Right lung (tissue), 2 donors: ENCODE measurements at regions not wholly inside any gene's neighbourhood (a gene's known extent, or its start where the extent isn't known, plus 50 kb on each side); places are given as distances from the start of the nearest gene placed in this dataset.
A peak's percentile ranks its signal among the peaks of the same experiment; 100 is the strongest.

ENCODE experiments used
- DNase-seq, 2 donors: peaks; one replicate each; pipeline ENCODE4 v3.0.0-alpha.2; 2013

- DNase-seq, result peak; percentile 18 to 24
Observed at GRCh38 chr5:68534131-68534940, 318.8 kb downstream of the PIK3R1 start.

- no peak for DNase-seq
Observed at GRCh38 chr5:68534956-68535520, 319.5 kb downstream of the PIK3R1 start.

- DNase-seq, result no peak
Observed at GRCh38 chr5:68538814-68539420, 323.4 kb downstream of the PIK3R1 start.

- DNase-seq, result no peak
Observed at GRCh38 chr5:68540798-68541590, 325.4 kb downstream of the PIK3R1 start.

GRCh38 chr5:68542207-68542606, 326.7 kb downstream of the PIK3R1 start:
- no peak for DNase-seq

- DNase-seq, result no peak
Observed at GRCh38 chr5:68543212-68543611, 327.7 kb downstream of the PIK3R1 start.

- no peak for DNase-seq
Observed at GRCh38 chr5:68544091-68544647, 328.6 kb downstream of the PIK3R1 start.

- DNase-seq, result no peak
Observed at GRCh38 chr5:68544648-68545552, 329.3 kb downstream of the PIK3R1 start.

GRCh38 chr5:68545636-68546295, 330.2 kb downstream of the PIK3R1 start:
- no peak for DNase-seq

- DNase-seq, result no peak
Observed at GRCh38 chr5:68547056-68547455, 331.5 kb downstream of the PIK3R1 start.

- no peak for DNase-seq
Observed at GRCh38 chr5:68547622-68548021, 332.1 kb downstream of the PIK3R1 start.

- DNase-seq, result no peak
Observed at GRCh38 chr5:68548959-68549676, 333.6 kb downstream of the PIK3R1 start.

- DNase-seq, result no peak
Observed at GRCh38 chr5:68550015-68550414, 334.5 kb downstream of the PIK3R1 start.

- no peak for DNase-seq
Observed at GRCh38 chr5:68551436-68551835, 335.9 kb downstream of the PIK3R1 start.

GRCh38 chr5:68554571-68555279, 339.2 kb downstream of the PIK3R1 start:
- DNase-seq, result no peak

- DNase-seq, result no peak
Observed at GRCh38 chr5:68555907-68556681, 340.5 kb downstream of the PIK3R1 start.

- DNase-seq, result no peak
Observed at GRCh38 chr5:68557162-68557936, 341.8 kb downstream of the PIK3R1 start.
